H9 (cell line): ENCODE measurements at regions not wholly inside any gene's neighbourhood (a gene's known extent, or its start where the extent isn't known, plus 50 kb on each side); places are given as distances from the start of the nearest gene placed in this dataset.
A peak's percentile ranks its signal among the peaks of the same experiment; 100 is the strongest.

Experiments
- DNase-seq: peaks from one replicate; pipeline ENCODE4 v3.0.0-alpha.2; 2017
- H2AFZ ChIP-seq: one replicate; pipeline ENCODE4 v1.6.1; 2013; ENCODE audit warnings: mild to moderate bottlenecking, low read length, control low read depth, moderate library complexity
- H2AK5ac ChIP-seq: 2 replicates; pipeline ENCODE4 v1.6.1; 2013; ENCODE audit warnings: low read length, control low read depth, mixed read lengths; ENCODE audit not compliant: insufficient read length
- H2BK120ac ChIP-seq: one replicate; pipeline ENCODE4 v1.6.1; 2013; ENCODE audit warnings: low read depth, mild to moderate bottlenecking, low read length, control low read depth, inconsistent platforms; ENCODE audit not compliant: poor library complexity, severe bottlenecking
- H2BK12ac ChIP-seq: 2 replicates; pipeline ENCODE4 v1.6.1; 2013; ENCODE audit warnings: low read length, control low read depth, mixed read lengths, low read depth; ENCODE audit not compliant: insufficient read length
- H2BK15ac ChIP-seq: 2 replicates; pipeline ENCODE4 v1.6.1; 2013; ENCODE audit warnings: low read depth, low read length, control low read depth
- H2BK20ac ChIP-seq: one replicate; pipeline ENCODE4 v1.6.1; 2013; ENCODE audit warnings: low read depth, mild to moderate bottlenecking, low read length, control low read depth, inconsistent platforms; ENCODE audit not compliant: poor library complexity, severe bottlenecking
- H2BK5ac ChIP-seq: 2 replicates; pipeline ENCODE4 v1.6.1; 2013; ENCODE audit warnings: low read length, control low read depth, mixed read lengths; ENCODE audit not compliant: insufficient read length
- H3K14ac ChIP-seq: 2 replicates; pipeline ENCODE4 v1.6.1; 2013; ENCODE audit warnings: low read length, control low read depth; ENCODE audit not compliant: insufficient read depth
- H3K18ac ChIP-seq: 2 replicates; pipeline ENCODE4 v1.6.1; 2013; ENCODE audit warnings: low read depth, mild to moderate bottlenecking, mixed read lengths, low read length, control low read depth; ENCODE audit not compliant: insufficient read length
- H3K23ac ChIP-seq: 2 replicates; pipeline ENCODE4 v1.6.1; 2013; ENCODE audit warnings: low read length, control low read depth, mixed read lengths, low read depth; ENCODE audit not compliant: insufficient read length
- H3K23me2 ChIP-seq: 2 replicates; pipeline ENCODE4 v1.6.1; 2013; ENCODE audit warnings: low read depth, mild to moderate bottlenecking, mixed read lengths, low read length, control low read depth; ENCODE audit not compliant: insufficient read length, poor library complexity, severe bottlenecking
- H3K27ac ChIP-seq: 2 replicates; pipeline ENCODE4 v1.5.1; 2013; ENCODE audit warnings: low read length, control low read depth, mixed read lengths, low read depth; ENCODE audit not compliant: insufficient read length
- H3K27me3 ChIP-seq: 2 replicates; pipeline ENCODE4 v1.6.1; 2013; ENCODE audit warnings: low read length, control low read depth, inconsistent platforms; ENCODE audit not compliant: insufficient read depth
- H3K4ac ChIP-seq: 2 replicates; pipeline ENCODE4 v1.6.1; 2013; ENCODE audit warnings: low read depth, mild to moderate bottlenecking, control low read depth, inconsistent platforms, low read length, moderate library complexity
- H3K4me1 ChIP-seq: 2 replicates; pipeline ENCODE4 v1.6.1; 2013; ENCODE audit warnings: low read length, control low read depth, inconsistent platforms; ENCODE audit not compliant: insufficient read depth
- H3K4me2 ChIP-seq: 2 replicates; pipeline ENCODE4 v1.6.1; 2013; ENCODE audit warnings: low read length, control low read depth, mixed read lengths; ENCODE audit not compliant: insufficient read length, insufficient read depth
- H3K56ac ChIP-seq: 2 replicates; pipeline ENCODE4 v1.6.1; 2013; ENCODE audit warnings: low read depth, mild to moderate bottlenecking, mixed read lengths, low read length, control low read depth; ENCODE audit not compliant: insufficient read length
- H3K79me1 ChIP-seq: 2 replicates; pipeline ENCODE4 v1.6.1; 2013; ENCODE audit warnings: low read depth, mild to moderate bottlenecking, moderate library complexity, low read length, control low read depth, inconsistent platforms; ENCODE audit not compliant: insufficient read depth, poor library complexity, severe bottlenecking
- H3K79me2 ChIP-seq: 2 replicates; pipeline ENCODE4 v1.6.1; 2013; ENCODE audit warnings: low read length, control low read depth, inconsistent platforms; ENCODE audit not compliant: insufficient read depth
- H3K9ac ChIP-seq: 2 replicates; pipeline ENCODE4 v1.6.1; 2013; ENCODE audit warnings: low read length, control low read depth, mixed read lengths; ENCODE audit not compliant: insufficient read length; ENCODE audit errors: extremely low read depth
- H3K9me3 ChIP-seq: one replicate; pipeline ENCODE4 v1.6.1; 2013; ENCODE audit warnings: low read depth, low read length, inconsistent platforms; ENCODE audit not compliant: control insufficient read depth
- H3T11ph ChIP-seq: one replicate; pipeline ENCODE4 v1.6.1; 2013; ENCODE audit warnings: mild to moderate bottlenecking, low read length, control low read depth, inconsistent platforms
- H4K20me1 ChIP-seq: one replicate; pipeline ENCODE4 v1.6.1; 2013; ENCODE audit not compliant: control insufficient read depth, insufficient read length, insufficient read depth
- H4K5ac ChIP-seq: 2 replicates; pipeline ENCODE4 v1.6.1; 2013; ENCODE audit warnings: low read depth, mild to moderate bottlenecking, mixed read lengths, low read length, control low read depth; ENCODE audit not compliant: insufficient read length
- H4K8ac ChIP-seq: replicated peaks from 2 replicates; pipeline ENCODE4 v1.6.1; 2013; ENCODE audit warnings: low read length, control low read depth, mixed read lengths, low read depth; ENCODE audit not compliant: insufficient read length
- H4K91ac ChIP-seq: 2 replicates; pipeline ENCODE4 v1.6.1; 2013; ENCODE audit warnings: low read depth, mild to moderate bottlenecking, moderate library complexity, mixed read lengths, low read length, control low read depth; ENCODE audit not compliant: insufficient read length
- H3K27ac Mint-ChIP-seq, 3 experiments: 2 replicates in 2 of 3; 3 replicates in 1 of 3; pipeline ENCODE4 v1.8.0; 2020 to 2021; ENCODE audit warnings: mixed read lengths in 3 of 3, mild to moderate bottlenecking in 1 of 3, moderate library complexity in 1 of 3
- H3K27me3 Mint-ChIP-seq: 2 replicates; pipeline ENCODE4 v1.8.0; 2021; ENCODE audit warnings: low read depth, mild to moderate bottlenecking, moderate library complexity, mixed read lengths
- H3K36me3 Mint-ChIP-seq, 3 experiments: 2 replicates in 2 of 3; 3 replicates in 1 of 3; pipeline ENCODE4 v1.8.0; 2020 to 2021; ENCODE audit warnings: low read depth in 3 of 3, mixed read lengths in 3 of 3; ENCODE audit not compliant: insufficient read depth in 1 of 3
- H3K4me1 Mint-ChIP-seq, 2 experiments: 2 replicates each; pipeline ENCODE4 v1.8.0; 2020; ENCODE audit warnings: mixed read lengths in 2 of 2
- H3K4me3 Mint-ChIP-seq, 2 experiments: 2 replicates in 1 of 2; 3 replicates in 1 of 2; pipeline ENCODE4 v1.8.0; 2020 to 2021; ENCODE audit warnings: mild to moderate bottlenecking in 2 of 2, mixed read lengths in 2 of 2, moderate library complexity in 1 of 2
- H3K9me3 Mint-ChIP-seq, 2 experiments: 2 replicates in 1 of 2; 3 replicates in 1 of 2; pipeline ENCODE4 v1.8.0; 2020; ENCODE audit warnings: mild to moderate bottlenecking in 2 of 2, mixed read lengths in 2 of 2, moderate library complexity in 1 of 2
- CTCF ChIP-seq: fragments of 200-600 bp; sonication (generic); conservative IDR thresholded peaks from 3 replicates; pipeline ENCODE4 v1.8.0; 2021; ENCODE audit warnings: antibody characterized with exemption, mild to moderate bottlenecking
- WGBS: extraction: QIAGEN DNeasy Blood & Tissue Kit; methylation state at CpG from one replicate; pipeline ENCODE4 v1.1.7; 2013; ENCODE audit warnings: missing lambda C conversion rate, low lambda C conversion rate, mixed read lengths; ENCODE audit not compliant: insufficient read length; ENCODE audit errors: extremely low coverage; 5-methylcytosine and 5-hydroxymethylcytosine counted together

GRCh38 chr5:71810023-71810422, 90.9 kb downstream of the CARTPT start:
- H2BK120ac ChIP-seq = no peak overlapping the region
- no peak overlapping the region for H2BK12ac ChIP-seq
- H3K79me2 ChIP-seq = no peaks in the 10 kb centered on the region
- H4K91ac ChIP-seq = no peak overlapping the region
- H3K4me2 ChIP-seq = no peak overlapping the region
- Mint-ChIP-seq H3K4me1 (peaks cover 42 to 45% of the 10 kb centered on the region in 2 experiments), H3K27ac (no peak overlapping the region), H3K27me3 (no peaks in the 10 kb centered on the region; the same call in 1 of the 2 replicates), H3K36me3 (no peaks in the 10 kb centered on the region; a peak in 1 of 7 replicates), H3K4me3 (no peak overlapping the region), H3K9me3 (no peaks in the 10 kb centered on the region)
- H3K27me3 ChIP-seq = no peaks in the 10 kb centered on the region
- TF ChIP-seq CTCF = no peak
- no peak overlapping the region for H3K27ac ChIP-seq
- H3K18ac ChIP-seq = no peak overlapping the region
- H3K14ac ChIP-seq = 0 out of 2 replicates have a peak overlapping the region, but pooled peaks have one; percentile 56
- no peak overlapping the region for H2BK20ac ChIP-seq
- no peaks in the 10 kb centered on the region for H3K4me1 ChIP-seq
- no peak overlapping the region for H2BK5ac ChIP-seq
- H2AFZ ChIP-seq = no peak overlapping the region
- no peak overlapping the region for H3K9ac ChIP-seq
- H2BK15ac ChIP-seq = no peak overlapping the region
- H3K9me3 ChIP-seq = no peaks in the 10 kb centered on the region
- no CpG with 5 or more reads among the region's 9 CpGs for WGBS
- no peak overlapping the region for H4K8ac ChIP-seq
- H3K4ac ChIP-seq = no peak overlapping the region
- H3K23ac ChIP-seq = no peak overlapping the region
- no peak overlapping the region for H3T11ph ChIP-seq
- H4K20me1 ChIP-seq = no peaks in the 10 kb centered on the region
- H3K23me2 ChIP-seq = no peaks in the 10 kb centered on the region
- no peak overlapping the region for H4K5ac ChIP-seq
- H3K79me1 ChIP-seq = no peaks in the 10 kb centered on the region
- H2AK5ac ChIP-seq = no peak overlapping the region
- no peak overlapping the region for H3K56ac ChIP-seq
- DNase-seq = no peak
